Heart right ventricle (tissue), 16 donors: ENCODE measurements at regions not wholly inside any gene's neighbourhood (a gene's known extent, or its start where the extent isn't known, plus 50 kb on each side); places are given as distances from the start of the nearest gene placed in this dataset.

Source experiments
- ATAC-seq, 8 donors: fragments of 200-7000 bp; cut with Tn5 transposase; one replicate each; pipeline ENCODE4 v1.9.1; 2020; ENCODE audit warnings: mild to moderate bottlenecking in 8 of 8, moderate library complexity in 8 of 8, moderate number of reproducible peaks in 1 of 8
- DNase-seq, 2 donors: peaks; one replicate each; pipeline ENCODE4 v3.0.0-alpha.2; 2020
- H3K27ac ChIP-seq, 10 donors: fragments of 200-600 bp; sonication (generic) in 2 of 10; one replicate each; pipeline versions ENCODE4 v1.5.0 to v1.8.0; 2020 to 2022; ENCODE audit warnings: mild to moderate bottlenecking in 3 of 10
- H3K27me3 ChIP-seq, 7 donors: fragments of 200-600 bp; one replicate each; pipeline ENCODE4 v1.8.0; 2021 to 2022; ENCODE audit warnings: mild to moderate bottlenecking in 2 of 7
- H3K36me3 ChIP-seq, 9 donors: fragments of 200-600 bp; sonication (generic) in 1 of 9; one replicate each; pipeline versions ENCODE4 v1.5.0 to v1.8.0; 2020 to 2022; ENCODE audit warnings: mild to moderate bottlenecking in 2 of 9
- H3K4me1 ChIP-seq, 9 donors: fragments of 200-600 bp; sonication (generic) in 1 of 9; one replicate each; pipeline versions ENCODE4 v1.5.0 to v1.8.0; 2020 to 2022; ENCODE audit warnings: mild to moderate bottlenecking in 4 of 9
- H3K4me3 ChIP-seq, 10 donors: fragments of 200-600 bp; sonication (generic) in 2 of 10; one replicate each; pipeline versions ENCODE4 v1.5.0 to v1.8.0; 2020 to 2022; ENCODE audit warnings: mild to moderate bottlenecking in 7 of 10, moderate library complexity in 2 of 10
- H3K9me3 ChIP-seq, 11 donors: fragments of 200-600 bp in 10 of 11; sonication (generic) in 2 of 11; one replicate each; pipeline versions ENCODE4 v1.5.0 to v1.8.0; 2013 to 2022; ENCODE audit warnings: mild to moderate bottlenecking in 2 of 11, control low read depth in 1 of 11, moderate library complexity in 1 of 11
- CTCF ChIP-seq, 9 donors: fragments of 200-600 bp; sonication (generic) in 2 of 9; IDR thresholded peaks; one replicate each; pipeline versions ENCODE4 v1.5.0 to v1.8.0; 2021 to 2022; ENCODE audit warnings: antibody characterized with exemption in 9 of 9, mild to moderate bottlenecking in 5 of 9, moderate library complexity in 1 of 9
- WGBS, 2 donors: extraction: QIAGEN DNeasy Blood & Tissue Kit; methylation state at CpG; one replicate each; pipeline ENCODE4 v1.1.7; 2013; ENCODE audit warnings: inconsistent platforms in 1 of 2; 5-methylcytosine and 5-hydroxymethylcytosine counted together
- intact Hi-C, 10 donors: fragments of 100-400 bp; cut with DNase I; formaldehyde crosslinking; loops; one replicate each; pipeline versions ENCODE4 v1.11.1 to v1.14.2; 2022
- donor health status: Arrhythmogenic right ventricular cardiomyopathy.
- donor health status: ischemic (EF 13 %, LVEDD 7.1; RV severe dilation, severe dysfunction).
- donor health status: healthy with polysubstance abuse.
- donor health status: DM: no; HTN: yes; CAD: no.
- donor health status: DM: no; HTN: no; CAD: no.
- donor health status: ischemic (EF 25% LVEDD 6.9; RV normal size, moderate dysfunction).
- donor health status: ischemic (EF 25% LVEDD 5.7; RV mildly dilated, moderate dysfunction).
- donor health status: healthy.
- donor health status: DM: yes; HTN: yes; CAD: no.
- donor health status: Ischemic cardiomyopathy.
- donor health status: ischemic (EF 35%, LVEDD 5.7; RV mildly dilated, moderate dysfunction).
- donor health status: nonischemic (EF 11% LVEDD 7.7; RV severe dilation, severe dysfunction).
- donor health status: DM: yes; HTN: yes; CAD: no.
- donor health status: PGD.
- donor health status: ischemic (EF 29% LVEDD 5.4; RV normal size, mild dysfunction).
- donor health status: nonischemic (EF 23%, LVEDD 6.1; RV moderate dilation, normal function).

GRCh38 chr1:215005078-215005477 lies 77.5 kb upstream of the KCNK2 start:
- H3K4me1 ChIP-seq = no peaks in the 10 kb centered on the region
- H3K4me3 ChIP-seq = no peak overlapping the region
- no peaks in the 10 kb centered on the region for H3K36me3 ChIP-seq
- no peak for TF ChIP-seq CTCF (IDR thresholded peaks at IDR 0.05)
- 44 to 46% methylated on average over 5 of the region's 5 CpGs for WGBS, 2 donors
- ATAC-seq (no peak), DNase-seq (no peak)
- H3K27ac ChIP-seq = no peak overlapping the region
- no peaks in the 10 kb centered on the region for H3K9me3 ChIP-seq
- no peaks in the 10 kb centered on the region for H3K27me3 ChIP-seq
- intact Hi-C loops = no loop called here

- Histone ChIP-seq H3K4me3 (no peak overlapping the region), H3K9me3 (no peaks in the 10 kb centered on the region), H3K4me1 (no peaks in the 10 kb centered on the region), H3K36me3 (no peaks in the 10 kb centered on the region), H3K27me3 (no peaks in the 10 kb centered on the region), H3K27ac (no peak overlapping the region)
- no peak for TF ChIP-seq CTCF (IDR thresholded peaks at IDR 0.05)
- intact Hi-C loops = no loop called here
- WGBS, 2 donors = 65 to 73% methylated on average over 9 of the region's 9 CpGs
- DNase-seq (no peak), ATAC-seq (no peak)
Measured at GRCh38 chr1:215005656-215006345, 76.7 kb upstream of the KCNK2 start.

GRCh38 chr1:215007880-215008279 lies 74.7 kb upstream of the KCNK2 start:
- Histone ChIP-seq H3K4me1 (no peaks in the 10 kb centered on the region), H3K36me3 (no peaks in the 10 kb centered on the region), H3K27me3 (no peaks in the 10 kb centered on the region), H3K4me3 (no peak overlapping the region), H3K9me3 (no peaks in the 10 kb centered on the region), H3K27ac (no peak overlapping the region)
- DNase-seq (no peak), ATAC-seq (peak in 2 of 8 donors; percentile 22 to 33)
- TF ChIP-seq CTCF (IDR thresholded peaks at IDR 0.05) = no peak
- intact Hi-C loops = no loop called here

- WGBS, 2 donors = 62 to 81% methylated on average over 3 of the region's 3 CpGs
- ATAC-seq = no peak
- peaks cover 0 to 7% (median 0%) of the 10 kb centered on the region in 11 donors for H3K9me3 ChIP-seq
- no peak overlapping the region for H3K4me3 ChIP-seq
- intact Hi-C loops = no loop called here
- no peak for DNase-seq
- no peak overlapping the region for H3K27ac ChIP-seq
- TF ChIP-seq CTCF (IDR thresholded peaks at IDR 0.05) = no peak
- peaks cover 0 to 3% (median 0%) of the 10 kb centered on the region in 7 donors for H3K27me3 ChIP-seq
- H3K4me1 ChIP-seq = no peaks in the 10 kb centered on the region
- no peaks in the 10 kb centered on the region for H3K36me3 ChIP-seq
Measured at GRCh38 chr1:215018555-215018954, 64.0 kb upstream of the KCNK2 start.
